ENCODE measurements at regions not wholly inside any gene's neighbourhood (a gene's known extent, or its start where the extent isn't known, plus 50 kb on each side); places are given as distances from the start of the nearest gene placed in this dataset.

DNA sequence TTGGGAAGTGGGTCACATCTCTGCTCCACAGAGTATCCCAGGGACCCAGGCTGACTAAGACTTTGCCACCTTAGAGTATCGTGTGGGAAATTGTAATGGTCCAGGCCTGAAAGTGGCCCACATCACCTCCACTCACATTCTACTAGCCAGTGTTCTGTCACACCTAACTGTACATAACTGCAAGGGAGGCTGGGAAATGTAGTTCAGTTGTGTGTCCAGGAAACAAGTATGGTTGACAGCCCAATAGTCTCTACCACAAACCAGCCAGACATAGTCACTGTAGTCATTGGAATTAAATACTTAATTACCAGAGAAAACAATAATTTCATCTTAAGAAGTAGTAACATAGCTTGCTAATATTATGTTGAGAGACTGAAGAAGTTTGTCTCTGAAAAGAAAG, 233.4 kb upstream of the S100G start:
- DNase-seq (ENCODE audit: low spot score, unreplicated experiment) = no peak
- Mint-ChIP-seq H3K36me3 (ENCODE audit: insufficient read depth) (peaks cover 15% of the 10 kb centered on the region), H3K9me3 (ENCODE audit: low read depth) (no peaks in the 10 kb centered on the region), H3K4me1 (ENCODE audit: low read depth) (peaks cover 3% of the 10 kb centered on the region), H3K4me3 (ENCODE audit: low read depth) (no peak overlapping the region), H3K27me3 (no peaks in the 10 kb centered on the region), H3K27ac (no peak overlapping the region)
- TF ChIP-seq, protein P1, sequence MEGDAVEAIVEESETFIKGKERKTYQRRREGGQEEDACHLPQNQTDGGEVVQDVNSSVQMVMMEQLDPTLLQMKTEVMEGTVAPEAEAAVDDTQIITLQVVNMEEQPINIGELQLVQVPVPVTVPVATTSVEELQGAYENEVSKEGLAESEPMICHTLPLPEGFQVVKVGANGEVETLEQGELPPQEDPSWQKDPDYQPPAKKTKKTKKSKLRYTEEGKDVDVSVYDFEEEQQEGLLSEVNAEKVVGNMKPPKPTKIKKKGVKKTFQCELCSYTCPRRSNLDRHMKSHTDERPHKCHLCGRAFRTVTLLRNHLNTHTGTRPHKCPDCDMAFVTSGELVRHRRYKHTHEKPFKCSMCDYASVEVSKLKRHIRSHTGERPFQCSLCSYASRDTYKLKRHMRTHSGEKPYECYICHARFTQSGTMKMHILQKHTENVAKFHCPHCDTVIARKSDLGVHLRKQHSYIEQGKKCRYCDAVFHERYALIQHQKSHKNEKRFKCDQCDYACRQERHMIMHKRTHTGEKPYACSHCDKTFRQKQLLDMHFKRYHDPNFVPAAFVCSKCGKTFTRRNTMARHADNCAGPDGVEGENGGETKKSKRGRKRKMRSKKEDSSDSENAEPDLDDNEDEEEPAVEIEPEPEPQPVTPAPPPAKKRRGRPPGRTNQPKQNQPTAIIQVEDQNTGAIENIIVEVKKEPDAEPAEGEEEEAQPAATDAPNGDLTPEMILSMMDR (IDR thresholded peaks at IDR 0.05; ENCODE audit: unreplicated experiment) = no peak

DNA sequence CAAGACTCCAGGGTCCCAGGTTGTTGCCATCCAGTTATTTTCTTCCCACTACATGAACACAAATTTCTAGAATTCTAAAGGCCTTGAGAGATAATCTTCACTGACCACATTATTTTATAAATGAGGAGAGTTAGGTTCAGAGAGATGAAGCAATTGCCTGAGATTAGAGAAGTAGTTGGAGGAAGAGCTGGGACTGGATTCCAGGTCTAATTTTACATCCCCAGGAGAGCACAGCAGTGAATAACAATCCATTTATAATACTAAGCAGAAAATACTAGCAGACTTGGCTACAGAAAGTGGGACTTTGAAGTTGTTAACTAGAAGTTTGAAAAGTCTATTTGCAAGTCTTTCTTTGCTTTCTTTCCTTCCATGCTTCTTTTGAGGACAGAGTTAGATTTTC, 231.3 kb upstream of the S100G start:
- no peaks in the 10 kb centered on the region for H3K27me3 Mint-ChIP-seq
- H3K27ac Mint-ChIP-seq = no peak overlapping the region
- H3K9me3 Mint-ChIP-seq (ENCODE audit: low read depth) = no peaks in the 10 kb centered on the region
- DNase-seq (ENCODE audit: low spot score, unreplicated experiment) = no peak
- H3K4me1 Mint-ChIP-seq (ENCODE audit: low read depth) = peaks cover 4% of the 10 kb centered on the region
- H3K36me3 Mint-ChIP-seq (ENCODE audit: insufficient read depth) = peaks cover 23% of the 10 kb centered on the region
- no peak overlapping the region for H3K4me3 Mint-ChIP-seq (ENCODE audit: low read depth)
- TF ChIP-seq, protein P1 (IDR thresholded peaks at IDR 0.05; ENCODE audit: unreplicated experiment) = no peak

DNA sequence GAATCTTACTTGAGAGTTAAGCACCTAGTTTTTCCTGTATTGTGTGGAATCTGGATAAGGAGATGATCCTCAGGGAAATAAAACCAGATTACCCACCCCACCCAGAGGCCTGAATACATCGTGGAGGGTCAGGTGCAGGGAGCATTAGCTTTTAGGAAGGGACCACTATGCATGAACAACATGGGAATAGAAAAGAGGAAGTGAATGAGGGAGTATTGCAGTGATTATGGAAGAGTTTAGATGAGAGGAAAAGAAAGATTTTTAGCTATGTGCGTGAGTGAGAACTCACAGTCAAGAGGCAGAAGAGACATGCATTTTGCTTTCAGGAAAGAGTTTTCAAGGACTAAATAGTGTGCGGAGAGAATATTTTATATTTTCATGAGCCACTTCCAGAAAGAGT, 222.3 kb upstream of the S100G start:
- Mint-ChIP-seq H3K9me3 (ENCODE audit: low read depth) (no peaks in the 10 kb centered on the region), H3K27ac (no peak overlapping the region), H3K27me3 (no peaks in the 10 kb centered on the region), H3K4me3 (ENCODE audit: low read depth) (no peak overlapping the region), H3K4me1 (ENCODE audit: low read depth) (no peaks in the 10 kb centered on the region), H3K36me3 (ENCODE audit: insufficient read depth) (peaks cover 15% of the 10 kb centered on the region)
- TF ChIP-seq, protein P1 (IDR thresholded peaks at IDR 0.05; ENCODE audit: unreplicated experiment) = no peak
- DNase-seq (ENCODE audit: low spot score, unreplicated experiment) = no peak

DNA sequence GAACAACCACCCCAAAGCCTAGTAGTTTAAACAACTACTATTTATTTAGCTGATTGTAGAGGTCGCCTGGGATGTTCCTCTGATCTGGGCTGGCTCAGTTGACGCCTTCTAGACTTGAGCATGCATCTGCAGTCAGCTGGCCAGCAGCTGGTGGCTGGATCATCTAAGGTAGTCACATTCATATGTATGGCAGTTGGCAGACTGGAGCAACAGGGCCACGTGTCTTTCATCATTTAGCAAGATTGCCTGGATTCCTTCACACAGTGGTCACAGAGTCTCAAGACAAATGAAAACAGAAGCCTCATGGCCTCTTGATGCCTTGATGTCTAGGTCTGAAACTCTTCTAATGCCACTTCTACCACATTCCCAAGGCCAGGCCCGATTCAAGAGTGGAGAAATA, 220.6 kb upstream of the S100G start:
- no peak overlapping the region for H3K27ac Mint-ChIP-seq
- DNase-seq (ENCODE audit: low spot score, unreplicated experiment) = no peak
- H3K27me3 Mint-ChIP-seq = no peaks in the 10 kb centered on the region
- peaks cover 1% of the 10 kb centered on the region for H3K4me1 Mint-ChIP-seq (ENCODE audit: low read depth)
- peaks cover 3% of the 10 kb centered on the region for H3K36me3 Mint-ChIP-seq (ENCODE audit: insufficient read depth)
- H3K4me3 Mint-ChIP-seq (ENCODE audit: low read depth) = no peak overlapping the region
- no peaks in the 10 kb centered on the region for H3K9me3 Mint-ChIP-seq (ENCODE audit: low read depth)
- TF ChIP-seq, protein P1 (IDR thresholded peaks at IDR 0.05; ENCODE audit: unreplicated experiment) = no peak

DNA sequence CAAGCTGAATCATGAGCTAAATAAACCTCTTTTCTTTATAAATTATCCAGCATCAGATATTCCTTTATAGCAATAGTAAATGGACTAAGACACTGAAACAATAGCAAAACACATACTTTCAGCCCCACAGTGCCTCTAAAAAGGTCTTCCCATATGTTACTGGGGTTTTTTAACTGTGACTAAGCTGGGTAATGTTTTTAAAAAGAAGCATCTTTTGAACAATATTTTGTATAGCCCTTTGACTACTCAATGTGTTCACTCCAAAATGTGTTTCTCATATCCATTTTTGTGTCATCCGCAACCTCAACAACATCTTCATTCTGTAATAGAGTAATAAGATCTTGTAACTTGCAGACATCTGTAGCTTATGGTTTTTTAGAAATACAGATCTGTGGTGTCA, 218.7 kb upstream of the S100G start:
- TF ChIP-seq, protein P1 (IDR thresholded peaks at IDR 0.05; ENCODE audit: unreplicated experiment) = no peak
- DNase-seq (ENCODE audit: low spot score, unreplicated experiment) = no peak
- Mint-ChIP-seq H3K4me3 (ENCODE audit: low read depth) (no peak overlapping the region), H3K27ac (no peak overlapping the region), H3K4me1 (ENCODE audit: low read depth) (peaks cover 1% of the 10 kb centered on the region), H3K36me3 (ENCODE audit: insufficient read depth) (peaks cover 2% of the 10 kb centered on the region), H3K9me3 (ENCODE audit: low read depth) (no peaks in the 10 kb centered on the region), H3K27me3 (no peaks in the 10 kb centered on the region)

Measured in progenitor cell of endocrine pancreas (in vitro differentiated cells).